H1 (cell line): ENCODE measurements at regions not wholly inside any gene's neighbourhood (a gene's known extent, or its start where the extent isn't known, plus 50 kb on each side); places are given as distances from the start of the nearest gene placed in this dataset.

Experiments
- JUN ChIP-seq: IDR thresholded peaks from 2 replicates; pipeline ENCODE4 v1.6.1; 2011; ENCODE audit warnings: low read depth, mild to moderate bottlenecking, improper control_type of control experiment, low read length
- TF ChIP-seq, protein P1 (sequence below), 3 experiments: IDR thresholded peaks; 1 replicate in 2 of 3; 2 replicates in 1 of 3; pipeline versions ENCODE4 v1.5.1 to v1.6.1; 2011; ENCODE audit warnings: low read length in 3 of 3, mild to moderate bottlenecking in 3 of 3, inconsistent platforms in 2 of 3, low read depth in 1 of 3, moderate library complexity in 1 of 3; ENCODE audit not compliant: insufficient read depth in 1 of 3; ENCODE audit errors: control extremely low read depth in 1 of 3

GRCh38 chr12:91478500-91478899 is 295.9 kb upstream of the DCN start:
- TF ChIP-seq, protein P1, sequence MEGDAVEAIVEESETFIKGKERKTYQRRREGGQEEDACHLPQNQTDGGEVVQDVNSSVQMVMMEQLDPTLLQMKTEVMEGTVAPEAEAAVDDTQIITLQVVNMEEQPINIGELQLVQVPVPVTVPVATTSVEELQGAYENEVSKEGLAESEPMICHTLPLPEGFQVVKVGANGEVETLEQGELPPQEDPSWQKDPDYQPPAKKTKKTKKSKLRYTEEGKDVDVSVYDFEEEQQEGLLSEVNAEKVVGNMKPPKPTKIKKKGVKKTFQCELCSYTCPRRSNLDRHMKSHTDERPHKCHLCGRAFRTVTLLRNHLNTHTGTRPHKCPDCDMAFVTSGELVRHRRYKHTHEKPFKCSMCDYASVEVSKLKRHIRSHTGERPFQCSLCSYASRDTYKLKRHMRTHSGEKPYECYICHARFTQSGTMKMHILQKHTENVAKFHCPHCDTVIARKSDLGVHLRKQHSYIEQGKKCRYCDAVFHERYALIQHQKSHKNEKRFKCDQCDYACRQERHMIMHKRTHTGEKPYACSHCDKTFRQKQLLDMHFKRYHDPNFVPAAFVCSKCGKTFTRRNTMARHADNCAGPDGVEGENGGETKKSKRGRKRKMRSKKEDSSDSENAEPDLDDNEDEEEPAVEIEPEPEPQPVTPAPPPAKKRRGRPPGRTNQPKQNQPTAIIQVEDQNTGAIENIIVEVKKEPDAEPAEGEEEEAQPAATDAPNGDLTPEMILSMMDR (IDR thresholded peaks at IDR 0.05; ENCODE audit: control extremely low read depth in 1 of 3, insufficient read depth in 1 of 3, low read depth in 1 of 3, low read length in 3 of 3) = no peak
- TF ChIP-seq JUN = no peak
